ENCODE measurements at regions not wholly inside any gene's neighbourhood (a gene's known extent, or its start where the extent isn't known, plus 50 kb on each side); places are given as distances from the start of the nearest gene placed in this dataset.

DNA sequence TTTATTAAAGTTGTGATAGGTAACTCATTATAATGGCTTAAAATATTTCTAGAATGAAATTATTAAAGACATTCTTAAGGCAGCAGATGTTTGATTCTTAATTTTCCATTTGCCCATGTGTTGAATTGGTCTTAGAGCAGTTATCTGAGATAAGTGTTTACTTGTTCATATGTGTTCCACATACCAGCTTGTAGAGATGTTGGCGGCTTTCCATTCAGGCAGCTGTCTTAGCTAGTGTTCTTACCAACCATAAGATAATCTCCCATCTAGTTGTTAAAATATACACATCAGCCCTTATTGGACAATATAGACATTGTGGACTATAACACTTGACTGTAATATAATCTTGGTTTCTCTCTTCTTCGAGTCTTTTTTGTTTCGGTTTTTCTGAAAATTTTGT lies 1372.9 kb upstream of the ADGRL2 start:
- no peak for TF ChIP-seq EZH2 (IDR thresholded peaks at IDR 0.05)
- TF ChIP-seq POLR2AphosphoS5 (IDR thresholded peaks at IDR 0.05; ENCODE audit: borderline replicate concordance, low read depth, low read length) = no peak
- TF ChIP-seq FOXP2 (optimal IDR thresholded peaks at IDR 0.05; ENCODE audit: control extremely low read depth, extremely low read length, insufficient read depth) = no peak

All from SK-N-MC (cell line).